Ishikawa (cell line): ENCODE measurements at regions not wholly inside any gene's neighbourhood (a gene's known extent, or its start where the extent isn't known, plus 50 kb on each side); places are given as distances from the start of the nearest gene placed in this dataset.

Experiments
- CEBPB ChIP-seq: IDR thresholded peaks from 2 replicates; pipeline ENCODE4 v1.6.1; 2012
- CREB1 ChIP-seq: IDR thresholded peaks from 2 replicates; pipeline ENCODE4 v1.6.1; 2012; ENCODE audit warnings: low read depth
- EGR1 ChIP-seq: IDR thresholded peaks from 2 replicates; pipeline ENCODE4 v1.6.1; 2012
- EP300 ChIP-seq: IDR thresholded peaks from 2 replicates; pipeline ENCODE4 v1.6.1; 2012; ENCODE audit warnings: borderline replicate concordance
- FOXM1 ChIP-seq: IDR thresholded peaks from 2 replicates; pipeline ENCODE4 v1.6.1; 2012; ENCODE audit warnings: low read depth, borderline replicate concordance
- NFIC ChIP-seq: IDR thresholded peaks from 2 replicates; pipeline ENCODE4 v1.6.1; 2012
- RAD21 ChIP-seq: IDR thresholded peaks from 2 replicates; pipeline ENCODE4 v1.6.1; 2012; ENCODE audit warnings: low read depth
- TAF1 ChIP-seq: IDR thresholded peaks from 2 replicates; pipeline ENCODE4 v1.6.1; 2012; ENCODE audit warnings: low read depth, mild to moderate bottlenecking
- TCF12 ChIP-seq: IDR thresholded peaks from 2 replicates; pipeline ENCODE4 v1.6.1; 2012; ENCODE audit warnings: low read depth
- TEAD4 ChIP-seq: IDR thresholded peaks from 2 replicates; pipeline ENCODE4 v1.6.1; 2012
- YY1 ChIP-seq: IDR thresholded peaks from 2 replicates; pipeline ENCODE4 v1.6.1; 2012; ENCODE audit warnings: low read depth
- ZBTB7A ChIP-seq: IDR thresholded peaks from 2 replicates; pipeline ENCODE4 v1.6.1; 2012; ENCODE audit warnings: low read depth
- TF ChIP-seq, protein P1 (sequence below): IDR thresholded peaks from 2 replicates; pipeline ENCODE4 v1.6.1; 2012; ENCODE audit warnings: low read depth, mild to moderate bottlenecking
- TF ChIP-seq, protein P2 (sequence below): IDR thresholded peaks from 2 replicates; pipeline ENCODE4 v1.6.1; 2012
- TF ChIP-seq, protein P3 (sequence below): IDR thresholded peaks from 2 replicates; pipeline ENCODE4 v1.6.1; 2012

DNA sequence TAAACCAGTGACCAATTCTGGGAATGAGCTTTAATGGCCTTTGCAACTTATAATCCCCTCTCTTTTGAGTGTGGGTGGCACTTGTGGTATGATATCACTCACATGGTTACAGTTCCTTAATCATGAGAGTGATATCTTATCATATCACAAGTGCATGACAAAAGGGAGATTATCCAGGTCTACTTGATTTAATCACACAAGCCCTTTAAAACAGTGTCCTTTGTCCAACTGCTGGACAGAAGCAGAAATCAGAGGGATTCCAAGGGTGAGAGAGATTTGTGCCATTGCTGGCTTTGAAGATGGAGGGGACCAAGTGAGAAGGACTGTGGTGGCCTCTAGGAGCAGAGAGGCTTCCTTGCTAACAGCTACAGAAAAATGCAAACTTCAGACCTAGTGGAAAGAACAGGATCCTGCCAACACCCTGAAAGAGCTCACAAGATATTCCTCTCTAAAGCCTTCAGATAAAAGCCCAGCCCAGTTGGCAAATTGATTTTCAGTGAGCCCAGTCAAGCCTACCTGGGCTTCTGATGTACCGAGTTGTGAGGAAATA, 279.0 kb upstream of the TLE4 start:
- TF ChIP-seq ZBTB7A: no peak
- TF ChIP-seq, protein P1, sequence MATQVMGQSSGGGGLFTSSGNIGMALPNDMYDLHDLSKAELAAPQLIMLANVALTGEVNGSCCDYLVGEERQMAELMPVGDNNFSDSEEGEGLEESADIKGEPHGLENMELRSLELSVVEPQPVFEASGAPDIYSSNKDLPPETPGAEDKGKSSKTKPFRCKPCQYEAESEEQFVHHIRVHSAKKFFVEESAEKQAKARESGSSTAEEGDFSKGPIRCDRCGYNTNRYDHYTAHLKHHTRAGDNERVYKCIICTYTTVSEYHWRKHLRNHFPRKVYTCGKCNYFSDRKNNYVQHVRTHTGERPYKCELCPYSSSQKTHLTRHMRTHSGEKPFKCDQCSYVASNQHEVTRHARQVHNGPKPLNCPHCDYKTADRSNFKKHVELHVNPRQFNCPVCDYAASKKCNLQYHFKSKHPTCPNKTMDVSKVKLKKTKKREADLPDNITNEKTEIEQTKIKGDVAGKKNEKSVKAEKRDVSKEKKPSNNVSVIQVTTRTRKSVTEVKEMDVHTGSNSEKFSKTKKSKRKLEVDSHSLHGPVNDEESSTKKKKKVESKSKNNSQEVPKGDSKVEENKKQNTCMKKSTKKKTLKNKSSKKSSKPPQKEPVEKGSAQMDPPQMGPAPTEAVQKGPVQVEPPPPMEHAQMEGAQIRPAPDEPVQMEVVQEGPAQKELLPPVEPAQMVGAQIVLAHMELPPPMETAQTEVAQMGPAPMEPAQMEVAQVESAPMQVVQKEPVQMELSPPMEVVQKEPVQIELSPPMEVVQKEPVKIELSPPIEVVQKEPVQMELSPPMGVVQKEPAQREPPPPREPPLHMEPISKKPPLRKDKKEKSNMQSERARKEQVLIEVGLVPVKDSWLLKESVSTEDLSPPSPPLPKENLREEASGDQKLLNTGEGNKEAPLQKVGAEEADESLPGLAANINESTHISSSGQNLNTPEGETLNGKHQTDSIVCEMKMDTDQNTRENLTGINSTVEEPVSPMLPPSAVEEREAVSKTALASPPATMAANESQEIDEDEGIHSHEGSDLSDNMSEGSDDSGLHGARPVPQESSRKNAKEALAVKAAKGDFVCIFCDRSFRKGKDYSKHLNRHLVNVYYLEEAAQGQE: no peak
- TF ChIP-seq CEBPB: no peak
- TF ChIP-seq TEAD4: no peak
- TF ChIP-seq NFIC: no peak
- no peak for TF ChIP-seq EGR1
- TF ChIP-seq YY1: no peak
- TF ChIP-seq, protein P2, sequence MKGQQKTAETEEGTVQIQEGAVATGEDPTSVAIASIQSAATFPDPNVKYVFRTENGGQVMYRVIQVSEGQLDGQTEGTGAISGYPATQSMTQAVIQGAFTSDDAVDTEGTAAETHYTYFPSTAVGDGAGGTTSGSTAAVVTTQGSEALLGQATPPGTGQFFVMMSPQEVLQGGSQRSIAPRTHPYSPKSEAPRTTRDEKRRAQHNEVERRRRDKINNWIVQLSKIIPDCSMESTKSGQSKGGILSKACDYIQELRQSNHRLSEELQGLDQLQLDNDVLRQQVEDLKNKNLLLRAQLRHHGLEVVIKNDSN: no peak
- no peak for TF ChIP-seq RAD21
- no peak for TF ChIP-seq TCF12
- no peak for TF ChIP-seq EP300
- TF ChIP-seq, protein P3, sequence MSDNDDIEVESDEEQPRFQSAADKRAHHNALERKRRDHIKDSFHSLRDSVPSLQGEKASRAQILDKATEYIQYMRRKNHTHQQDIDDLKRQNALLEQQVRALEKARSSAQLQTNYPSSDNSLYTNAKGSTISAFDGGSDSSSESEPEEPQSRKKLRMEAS: no peak
- TF ChIP-seq CREB1: no peak
- TF ChIP-seq FOXM1: no peak

DNA sequence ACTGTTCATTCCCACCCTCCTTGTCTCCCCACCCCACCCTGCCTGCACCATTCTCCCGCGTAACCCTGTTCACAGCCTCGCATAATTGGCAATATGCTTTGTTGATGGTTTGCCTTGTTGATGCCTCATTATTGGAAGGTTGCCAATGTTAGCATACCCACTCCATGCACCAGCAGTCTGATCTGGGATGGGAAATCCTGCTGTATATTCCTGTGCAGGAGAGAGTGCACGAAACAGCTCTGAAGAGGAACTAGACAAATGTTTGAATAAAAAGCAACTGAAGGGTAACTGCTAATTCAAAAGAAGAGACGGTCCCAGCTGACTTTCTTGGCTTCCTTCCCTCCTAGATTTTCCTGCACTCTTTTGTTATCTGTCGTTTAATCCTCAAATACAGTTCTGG, 271.7 kb upstream of the TLE4 start:
- TF ChIP-seq ZBTB7A: no peak
- no peak for TF ChIP-seq TEAD4

DNA sequence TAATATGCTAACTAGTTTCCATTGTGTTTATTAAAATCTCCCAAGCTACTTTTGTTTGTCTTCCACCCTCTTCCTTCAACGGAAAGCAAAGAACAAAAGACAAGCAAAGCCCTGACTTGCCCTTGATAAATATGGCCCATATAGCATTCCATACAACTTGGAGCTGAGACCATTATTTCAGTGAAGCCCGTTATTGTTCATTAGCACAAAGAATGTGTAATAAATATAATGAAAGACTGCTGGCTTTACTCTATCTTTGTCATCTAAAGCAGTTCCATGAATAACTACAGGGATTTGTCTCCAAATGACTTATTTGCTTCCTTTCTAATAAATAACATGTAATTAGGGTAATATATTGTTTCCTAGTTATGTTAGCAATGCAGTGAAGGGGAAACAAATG, 270.7 kb upstream of the TLE4 start:
- TF ChIP-seq, protein P1: no peak
- TF ChIP-seq FOXM1: no peak
- TF ChIP-seq, protein P2: no peak
- TF ChIP-seq, protein P3: no peak
- TF ChIP-seq EP300: no peak
- no peak for TF ChIP-seq RAD21
- no peak for TF ChIP-seq CEBPB
- no peak for TF ChIP-seq EGR1
- TF ChIP-seq CREB1: no peak
- TF ChIP-seq NFIC: no peak
- no peak for TF ChIP-seq YY1

DNA sequence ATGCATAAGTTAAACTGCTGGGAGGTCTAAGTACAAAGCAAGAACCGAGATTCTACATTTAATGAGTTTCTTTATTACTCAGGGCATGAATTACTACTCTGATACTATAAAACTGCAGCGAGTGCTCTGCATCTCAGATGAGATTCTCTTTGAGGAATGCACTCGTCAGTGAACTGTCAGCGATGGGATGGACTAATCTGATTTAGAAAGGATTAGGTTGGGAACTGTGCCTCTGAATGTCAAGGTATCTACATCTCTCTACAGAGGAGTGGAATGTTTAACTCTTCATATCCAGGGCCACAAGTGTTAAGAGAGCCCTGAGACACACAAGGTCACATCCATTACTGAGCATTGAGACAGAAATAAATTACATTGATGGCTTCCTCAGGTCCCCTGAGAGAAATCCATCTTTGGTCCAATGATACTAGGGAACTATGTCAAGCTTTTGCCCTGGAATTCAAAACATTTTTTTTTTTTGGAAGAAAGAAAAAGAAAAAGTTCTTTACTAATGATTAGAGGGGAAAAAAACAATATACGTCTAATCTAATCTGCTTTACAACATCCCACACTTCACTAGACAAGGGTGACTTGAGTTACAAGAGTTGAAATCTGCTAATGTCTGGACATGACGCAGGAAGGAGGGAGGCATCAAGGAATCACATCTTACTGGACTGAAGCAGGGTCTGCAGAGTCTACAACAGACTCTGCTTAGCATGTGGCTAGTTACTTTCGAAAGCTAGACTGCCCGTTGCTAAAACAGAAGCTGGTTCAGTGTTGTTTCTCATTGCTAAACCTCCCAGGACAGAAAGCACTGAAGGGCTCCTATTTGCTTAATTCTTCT, 270.0 kb upstream of the TLE4 start:
- TF ChIP-seq NFIC: no peak
- no peak for TF ChIP-seq TAF1
- TF ChIP-seq TEAD4: no peak
- no peak for TF ChIP-seq YY1
- TF ChIP-seq, protein P3: no peak
- no peak for TF ChIP-seq EP300
- TF ChIP-seq, protein P2: no peak
- no peak for TF ChIP-seq FOXM1
- TF ChIP-seq RAD21: no peak
- TF ChIP-seq CEBPB: no peak
- TF ChIP-seq CREB1: no peak

DNA sequence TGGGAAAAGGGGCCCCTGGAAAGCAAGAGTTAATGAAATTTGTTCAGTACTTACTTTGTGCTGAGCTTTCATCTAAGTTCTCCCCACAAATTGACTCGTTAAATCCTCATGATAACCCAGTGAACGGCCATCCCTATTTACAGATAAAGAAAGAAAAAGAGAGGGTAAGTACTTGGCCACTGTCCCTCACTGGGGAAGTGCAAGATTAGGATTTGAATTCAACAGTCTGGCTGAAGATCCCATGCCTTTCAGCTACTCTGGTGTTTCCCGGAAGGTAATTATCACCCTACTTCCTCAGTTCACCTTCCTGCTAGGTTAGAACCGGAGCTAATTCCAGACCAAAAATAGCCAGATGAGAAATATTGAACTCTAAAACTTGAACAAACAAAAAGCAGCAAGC, 269.2 kb upstream of the TLE4 start:
- TF ChIP-seq, protein P2: no peak
- TF ChIP-seq RAD21 (no peak), FOXM1 (no peak), YY1 (no peak), TEAD4 (no peak), CREB1 (no peak)
- TF ChIP-seq, protein P1: no peak
- TF ChIP-seq, protein P3: no peak
